Neural progenitor cell (in vitro differentiated cells): ENCODE measurements at regions not wholly inside any gene's neighbourhood (a gene's known extent, or its start where the extent isn't known, plus 50 kb on each side); places are given as distances from the start of the nearest gene placed in this dataset.

ENCODE experiments used
- EZH2phosphoT487 ChIP-seq: fragments of 200-600 bp; sonication (generic); IDR thresholded peaks from 2 replicates; pipeline ENCODE4 v1.6.1; 2017; ENCODE audit warnings: antibody characterized with exemption
- TF ChIP-seq, protein P1 (sequence below): fragments of 200-600 bp; sonication (generic); IDR thresholded peaks from 2 replicates; pipeline ENCODE4 v1.5.1; 2017; ENCODE audit warnings: antibody characterized with exemption, mild to moderate bottlenecking

DNA sequence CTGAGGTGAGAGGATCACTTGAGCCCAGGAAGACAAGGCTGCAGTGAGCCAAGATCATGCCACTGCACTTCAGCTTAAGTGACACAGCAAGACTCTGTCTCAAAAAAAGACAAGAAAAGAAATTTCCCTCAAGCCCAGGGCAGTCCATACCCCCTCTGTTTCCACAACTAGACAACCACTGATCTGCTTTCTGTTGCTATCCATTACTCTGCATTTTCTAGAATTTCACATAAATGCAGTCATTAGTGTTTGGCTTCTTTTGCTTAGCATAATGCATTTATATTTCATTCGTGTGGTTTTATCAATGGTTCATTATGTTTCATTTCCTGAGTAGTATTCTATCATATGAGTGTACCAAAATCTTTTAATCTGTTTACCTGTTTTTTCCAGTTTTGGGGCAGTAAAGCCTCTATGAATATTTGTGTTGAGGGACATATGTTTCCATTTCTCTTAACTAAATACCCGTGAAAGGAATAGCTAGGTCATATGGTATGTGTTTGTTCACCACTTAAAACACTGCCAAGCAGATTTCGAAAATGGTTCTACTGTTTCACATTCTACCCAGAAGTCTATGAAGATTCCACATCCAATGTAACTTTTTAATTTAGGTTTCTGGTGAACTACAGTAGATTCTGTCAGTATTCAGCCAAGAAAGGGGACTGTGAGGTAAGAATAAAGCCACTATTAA, 271.8 kb downstream of the ZNF608 start:
- TF ChIP-seq, protein P1, sequence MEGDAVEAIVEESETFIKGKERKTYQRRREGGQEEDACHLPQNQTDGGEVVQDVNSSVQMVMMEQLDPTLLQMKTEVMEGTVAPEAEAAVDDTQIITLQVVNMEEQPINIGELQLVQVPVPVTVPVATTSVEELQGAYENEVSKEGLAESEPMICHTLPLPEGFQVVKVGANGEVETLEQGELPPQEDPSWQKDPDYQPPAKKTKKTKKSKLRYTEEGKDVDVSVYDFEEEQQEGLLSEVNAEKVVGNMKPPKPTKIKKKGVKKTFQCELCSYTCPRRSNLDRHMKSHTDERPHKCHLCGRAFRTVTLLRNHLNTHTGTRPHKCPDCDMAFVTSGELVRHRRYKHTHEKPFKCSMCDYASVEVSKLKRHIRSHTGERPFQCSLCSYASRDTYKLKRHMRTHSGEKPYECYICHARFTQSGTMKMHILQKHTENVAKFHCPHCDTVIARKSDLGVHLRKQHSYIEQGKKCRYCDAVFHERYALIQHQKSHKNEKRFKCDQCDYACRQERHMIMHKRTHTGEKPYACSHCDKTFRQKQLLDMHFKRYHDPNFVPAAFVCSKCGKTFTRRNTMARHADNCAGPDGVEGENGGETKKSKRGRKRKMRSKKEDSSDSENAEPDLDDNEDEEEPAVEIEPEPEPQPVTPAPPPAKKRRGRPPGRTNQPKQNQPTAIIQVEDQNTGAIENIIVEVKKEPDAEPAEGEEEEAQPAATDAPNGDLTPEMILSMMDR: no peak
- TF ChIP-seq EZH2phosphoT487: no peak
